Duodenal mucosa (tissue), 2 donors: ENCODE measurements at regions not wholly inside any gene's neighbourhood (a gene's known extent, or its start where the extent isn't known, plus 50 kb on each side); places are given as distances from the start of the nearest gene placed in this dataset.

Source experiments
- H3K27ac ChIP-seq: one replicate; pipeline ENCODE4 v1.7.0; 2013; ENCODE audit warnings: low read depth, low read length
- H3K27me3 ChIP-seq, 2 donors: one replicate each; pipeline ENCODE4 v1.7.0; 2013; ENCODE audit warnings: low read length in 2 of 2, control low read depth in 1 of 2; ENCODE audit not compliant: insufficient read depth in 2 of 2, control insufficient read depth in 1 of 2
- H3K36me3 ChIP-seq, 2 donors: one replicate each; pipeline ENCODE4 v1.7.0; 2013; ENCODE audit warnings: low read length in 2 of 2, control low read depth in 1 of 2; ENCODE audit not compliant: insufficient read depth in 2 of 2, control insufficient read depth in 1 of 2
- H3K4me1 ChIP-seq, 2 donors: one replicate each; pipeline ENCODE4 v1.7.0; 2013; ENCODE audit warnings: low read length in 2 of 2, control low read depth in 1 of 2; ENCODE audit not compliant: insufficient read depth in 2 of 2, control insufficient read depth in 1 of 2
- H3K4me3 ChIP-seq, 2 donors: one replicate each; pipeline ENCODE4 v1.7.0; 2013; ENCODE audit warnings: low read length in 2 of 2, low read depth in 1 of 2
- H3K9ac ChIP-seq, 2 donors: one replicate each; pipeline ENCODE4 v1.7.0; 2013; ENCODE audit warnings: low read length in 2 of 2, low read depth in 1 of 2
- H3K9me3 ChIP-seq, 2 donors: one replicate each; pipeline ENCODE4 v1.7.0; 2013; ENCODE audit warnings: low read length in 2 of 2, control low read depth in 1 of 2; ENCODE audit not compliant: control insufficient read depth in 1 of 2

- Histone ChIP-seq H3K4me3 (no peak overlapping the region), H3K4me1 (peaks cover 0 to 5% of the 10 kb centered on the region in 2 donors), H3K36me3 (no peaks in the 10 kb centered on the region), H3K9me3 (no peaks in the 10 kb centered on the region), H3K9ac (no peak overlapping the region), H3K27me3 (no peaks in the 10 kb centered on the region), H3K27ac (no peak overlapping the region)
Observed at GRCh38 chr10:121205625-121206024, 354.5 kb downstream of the WDR11 start.

GRCh38 chr10:121211446-121211845 is 360.3 kb downstream of the WDR11 start:
- no peak overlapping the region for H3K9ac ChIP-seq
- no peaks in the 10 kb centered on the region for H3K9me3 ChIP-seq
- H3K27me3 ChIP-seq = no peaks in the 10 kb centered on the region
- H3K4me3 ChIP-seq = no peak overlapping the region
- H3K27ac ChIP-seq = no peak overlapping the region
- no peaks in the 10 kb centered on the region for H3K4me1 ChIP-seq
- H3K36me3 ChIP-seq = no peaks in the 10 kb centered on the region

- Histone ChIP-seq H3K27me3 (no peaks in the 10 kb centered on the region), H3K4me1 (no peaks in the 10 kb centered on the region), H3K9ac (no peak overlapping the region), H3K27ac (no peak overlapping the region), H3K9me3 (no peaks in the 10 kb centered on the region), H3K36me3 (no peaks in the 10 kb centered on the region), H3K4me3 (no peak overlapping the region)
Observed at GRCh38 chr10:121213437-121213836, 362.3 kb downstream of the WDR11 start.

GRCh38 chr10:121216295-121216694 is 365.1 kb downstream of the WDR11 start:
- H3K4me1 ChIP-seq = no peaks in the 10 kb centered on the region
- H3K4me3 ChIP-seq = no peak overlapping the region
- no peak overlapping the region for H3K9ac ChIP-seq
- no peak overlapping the region for H3K27ac ChIP-seq
- H3K36me3 ChIP-seq = no peaks in the 10 kb centered on the region
- H3K27me3 ChIP-seq = no peaks in the 10 kb centered on the region
- H3K9me3 ChIP-seq = no peaks in the 10 kb centered on the region

- no peaks in the 10 kb centered on the region for H3K9me3 ChIP-seq
- no peak overlapping the region for H3K9ac ChIP-seq
- no peak overlapping the region for H3K27ac ChIP-seq
- no peak overlapping the region for H3K4me3 ChIP-seq
- H3K36me3 ChIP-seq = no peaks in the 10 kb centered on the region
- no peaks in the 10 kb centered on the region for H3K4me1 ChIP-seq
- H3K27me3 ChIP-seq = no peaks in the 10 kb centered on the region
Observed at GRCh38 chr10:121216721-121217181, 365.6 kb downstream of the WDR11 start.

- no peak overlapping the region for H3K27ac ChIP-seq
- no peak overlapping the region for H3K9ac ChIP-seq
Observed at GRCh38 chr10:121217331-121217730, 366.2 kb downstream of the WDR11 start.

GRCh38 chr10:121221072-121221471 is 369.9 kb downstream of the WDR11 start:
- no peak overlapping the region for H3K4me3 ChIP-seq
- H3K27ac ChIP-seq = no peak overlapping the region
- no peak overlapping the region for H3K9ac ChIP-seq
- no peaks in the 10 kb centered on the region for H3K4me1 ChIP-seq
- H3K36me3 ChIP-seq = no peaks in the 10 kb centered on the region
- H3K27me3 ChIP-seq = no peaks in the 10 kb centered on the region
- no peaks in the 10 kb centered on the region for H3K9me3 ChIP-seq

More at GRCh38 chr10:121217331-121217730, 366.2 kb downstream of the WDR11 start:
- Histone ChIP-seq H3K4me3 (no peak overlapping the region), H3K9me3 (no peaks in the 10 kb centered on the region), H3K27me3 (no peaks in the 10 kb centered on the region), H3K36me3 (no peaks in the 10 kb centered on the region), H3K4me1 (no peaks in the 10 kb centered on the region)

- no peaks in the 10 kb centered on the region for H3K36me3 ChIP-seq
- H3K27ac ChIP-seq = no peak overlapping the region
- no peaks in the 10 kb centered on the region for H3K4me1 ChIP-seq
- no peak overlapping the region for H3K4me3 ChIP-seq
- H3K9me3 ChIP-seq = no peaks in the 10 kb centered on the region
- no peaks in the 10 kb centered on the region for H3K27me3 ChIP-seq
- H3K9ac ChIP-seq = no peak overlapping the region
Observed at GRCh38 chr10:121221991-121222390, 370.8 kb downstream of the WDR11 start.

GRCh38 chr10:121222842-121223241 is 371.7 kb downstream of the WDR11 start:
- Histone ChIP-seq H3K4me3 (no peak overlapping the region), H3K36me3 (no peaks in the 10 kb centered on the region), H3K4me1 (no peaks in the 10 kb centered on the region), H3K9me3 (no peaks in the 10 kb centered on the region), H3K9ac (no peak overlapping the region), H3K27me3 (no peaks in the 10 kb centered on the region), H3K27ac (no peak overlapping the region)

- H3K4me3 ChIP-seq = no peak overlapping the region
- no peaks in the 10 kb centered on the region for H3K9me3 ChIP-seq
- no peaks in the 10 kb centered on the region for H3K36me3 ChIP-seq
- H3K27ac ChIP-seq = no peak overlapping the region
- no peak overlapping the region for H3K9ac ChIP-seq
- no peaks in the 10 kb centered on the region for H3K27me3 ChIP-seq
- H3K4me1 ChIP-seq = peaks cover 7 to 8% of the 10 kb centered on the region in 2 donors
Observed at GRCh38 chr10:121231079-121231478, 367.2 kb downstream of the FGFR2 start.

- Histone ChIP-seq H3K4me3 (no peak overlapping the region), H3K9me3 (peaks cover 0 to under 1% of the 10 kb centered on the region in 2 donors), H3K27me3 (no peaks in the 10 kb centered on the region), H3K4me1 (peaks cover 14 to 16% of the 10 kb centered on the region in 2 donors), H3K9ac (no peak overlapping the region), H3K36me3 (no peaks in the 10 kb centered on the region), H3K27ac (no peak overlapping the region)
Observed at GRCh38 chr10:121232494-121232893, 365.8 kb downstream of the FGFR2 start.
